ENCODE measurements at regions not wholly inside any gene's neighbourhood (a gene's known extent, or its start where the extent isn't known, plus 50 kb on each side); places are given as distances from the start of the nearest gene placed in this dataset.

GRCh38 chr5:107072967-107073366 lies 597.8 kb downstream of the EFNA5 start:
- no peak for ATAC-seq (ENCODE audit: low read depth)

More at GRCh38 chr5:107072967-107073366, 597.8 kb downstream of the EFNA5 start:
- H4K91ac ChIP-seq (ENCODE audit: insufficient read depth, low read depth, low read length) = no peak overlapping the region
- H3K79me1 ChIP-seq (ENCODE audit: low read depth in 1 of 2, low read length in 2 of 2) = no peaks in the 10 kb centered on the region
- in situ Hi-C loops (cut with MboI; ENCODE audit: low sequenced_read_pairs) = no loop called here
- H2BK15ac ChIP-seq (ENCODE audit: low read depth, low read length) = no peak overlapping the region
- no peak overlapping the region for H3K4me3 ChIP-seq (ENCODE audit: insufficient read depth, low read depth, low read length)
- H3K23ac ChIP-seq (ENCODE audit: low read depth, low read length) = no peak overlapping the region
- ChIA-PET CTCF (no interaction called here), POLR2A (ENCODE audit: unreplicated experiment) (no interaction called here)
- H3K4me1 ChIP-seq (ENCODE audit: control insufficient read depth, insufficient read depth, low read length) = no peaks in the 10 kb centered on the region
- WGBS, 2 experiments (ENCODE audit: extremely low coverage in 2 of 2, insufficient read length in 1 of 2) = no CpG with 5 or more reads among the region's 1 CpG
- dilution Hi-C loops (cut with HindIII; ENCODE audit: low sequenced_read_pairs, unreplicated experiment) = no loop called here
- no peak overlapping the region for H3K4ac ChIP-seq (ENCODE audit: low read depth, low read length)
- intact Hi-C loops (cut with micrococcal nuclease) = no loop called here
- H3K4me2 ChIP-seq (ENCODE audit: low read depth, low read length) = no peak overlapping the region
- no peak overlapping the region for H3K56ac ChIP-seq (ENCODE audit: extremely low read depth, insufficient read depth, low read length)
- no peak overlapping the region for H4K8ac ChIP-seq (ENCODE audit: low read depth in 2 of 2, low read length in 2 of 2)
- no peaks in the 10 kb centered on the region for H3K36me3 ChIP-seq (ENCODE audit: control insufficient read depth, insufficient read depth, low read length)
- peaks cover 3% of the 10 kb centered on the region; the same call in 1 of the 2 replicates for H3K9me3 ChIP-seq (ENCODE audit: control insufficient read depth, insufficient read depth, low read length)
- DNase-seq = no peak
- no peak overlapping the region for H2BK20ac ChIP-seq (ENCODE audit: low read depth, low read length)
- H3K18ac ChIP-seq (ENCODE audit: low read depth, low read length) = no peak overlapping the region
- no peaks in the 10 kb centered on the region for H3K27me3 ChIP-seq (ENCODE audit: control insufficient read depth, insufficient read depth, low read length)
- no peak overlapping the region for H2AFZ ChIP-seq (replicated peaks; ENCODE audit: low read length, poor library complexity)
- H3K9me1 ChIP-seq (ENCODE audit: insufficient read depth, low read length) = no peaks in the 10 kb centered on the region
- BruUV-seq (replicated peaks) = no TSS peak
- no peak overlapping the region for H2BK5ac ChIP-seq (ENCODE audit: low read depth, low read length, poor library complexity, severe bottlenecking)
- no peak overlapping the region for H2BK120ac ChIP-seq (ENCODE audit: low read depth, low read length)
- no peak overlapping the region for H3K14ac ChIP-seq (replicated peaks; ENCODE audit: low read depth, low read length)
- H2AK5ac ChIP-seq (ENCODE audit: low read depth, low read length) = no peak overlapping the region
- no peaks in the 10 kb centered on the region for H4K20me1 ChIP-seq (ENCODE audit: insufficient read depth, low read length)
- TF ChIP-seq USF2 (IDR thresholded peaks at IDR 0.05; ENCODE audit: low read depth, low read length) (no peak), NFE2L2 (IDR thresholded peaks at IDR 0.05; ENCODE audit: low read depth, low read length) (no peak), RFX5 (IDR thresholded peaks at IDR 0.05; ENCODE audit: low read depth, low read length) (no peak), FOS (IDR thresholded peaks at IDR 0.05; ENCODE audit: low read depth, low read length) (no peak), BHLHE40 (IDR thresholded peaks at IDR 0.05; ENCODE audit: low read depth, low read length) (no peak), RAD21 (IDR thresholded peaks at IDR 0.05; ENCODE audit: low read length) (no peak), CEBPB (IDR thresholded peaks at IDR 0.05; ENCODE audit: low read depth, low read length) (no peak), MXI1 (IDR thresholded peaks at IDR 0.05; ENCODE audit: borderline replicate concordance, low read depth, low read length) (no peak), MAFK (IDR thresholded peaks at IDR 0.05; ENCODE audit: low read depth, low read length) (no peak)
- H3K9ac ChIP-seq (ENCODE audit: low read depth, low read length) = no peak overlapping the region
- no peak overlapping the region for H3K27ac ChIP-seq (ENCODE audit: insufficient read depth, low read length)
- H2AK9ac ChIP-seq (replicated peaks; ENCODE audit: low read depth, low read length, poor library complexity) = no peak overlapping the region
- H4K5ac ChIP-seq (ENCODE audit: low read depth, low read length) = no peak overlapping the region

All from IMR-90 (cell line).